Esophagus squamous epithelium (tissue), 5 donors: ENCODE measurements at regions not wholly inside any gene's neighbourhood (a gene's known extent, or its start where the extent isn't known, plus 50 kb on each side); places are given as distances from the start of the nearest gene placed in this dataset.

Source experiments
- DNase-seq: peaks from one replicate; lab custom pipeline; 2025; lab: John Stamatoyannopoulos, UW
- H3K27ac ChIP-seq, 4 donors: fragments of 200-600 bp; sonication (generic); one replicate each; pipeline ENCODE4 v1.5.1; 2016 to 2019; ENCODE audit warnings: mild to moderate bottlenecking in 1 of 4
- H3K27me3 ChIP-seq, 4 donors: fragments of 200-600 bp; sonication (generic); 1 replicate in 3 of 4; 2 replicates in 1 of 4; pipeline versions ENCODE4 v1.5.1 to v1.6.0; 2017 to 2021; ENCODE audit warnings: antibody characterized with exemption in 1 of 4
- H3K36me3 ChIP-seq, 3 donors: fragments of 200-600 bp; sonication (generic); one replicate each; pipeline ENCODE4 v1.5.1; 2016 to 2019
- H3K4me1 ChIP-seq, 3 donors: fragments of 200-600 bp; sonication (generic); one replicate each; pipeline ENCODE4 v1.5.1; 2017 to 2019
- H3K4me3 ChIP-seq, 4 donors: fragments of 200-600 bp; sonication (generic); 1 replicate in 3 of 4; 2 replicates in 1 of 4; pipeline ENCODE4 v1.5.1; 2016 to 2019; ENCODE audit warnings: mild to moderate bottlenecking in 2 of 4, moderate library complexity in 1 of 4
- H3K9me3 ChIP-seq, 3 donors: fragments of 200-600 bp; sonication (generic); one replicate each; pipeline ENCODE4 v1.5.1; 2016 to 2019
- CTCF ChIP-seq, 6 experiments: fragments of 450-650 bp in 4 of 6; fragments of 200-600 bp in 2 of 6; sonication (generic) in 2 of 6; IDR thresholded peaks; one replicate each; pipeline ENCODE4 v1.5.1; 2016 to 2019; ENCODE audit warnings: antibody characterized with exemption in 6 of 6, mild to moderate bottlenecking in 4 of 6, moderate library complexity in 4 of 6
- POLR2A ChIP-seq, 4 donors: fragments of 450-650 bp; IDR thresholded peaks; one replicate each; pipeline ENCODE4 v1.6.1; 2017; ENCODE audit warnings: antibody characterized with exemption in 4 of 4, mild to moderate bottlenecking in 4 of 4, moderate library complexity in 3 of 4
- WGBS, 2 donors: methylation state at CpG; one replicate each; pipeline ENCODE4 v1.1.5; 2018; 5-methylcytosine and 5-hydroxymethylcytosine counted together
- intact Hi-C: fragments of 100-400 bp; cut with DNase I; formaldehyde crosslinking; loops from one replicate; pipeline ENCODE4 v1.15.0; 2022
- donor health status: DM: yes; HTN: yes; CAD: no.

GRCh38 chr4:159035570-159035969 lies 67.3 kb upstream of the RAPGEF2 start:
- 38 to 43% methylated on average over 1 of the region's 1 CpG for WGBS, 2 donors
- Histone ChIP-seq H3K36me3 (no peaks in the 10 kb centered on the region), H3K4me1 (no peaks in the 10 kb centered on the region), H3K27me3 (no peaks in the 10 kb centered on the region), H3K4me3 (no peak overlapping the region), H3K27ac (no peak overlapping the region), H3K9me3 (no peaks in the 10 kb centered on the region)
- intact Hi-C loops: no loop called here
- DNase-seq: no peak
- TF ChIP-seq CTCF (IDR thresholded peaks at IDR 0.05) (no peak), POLR2A (IDR thresholded peaks at IDR 0.05) (no peak)

- no peak overlapping the region for H3K27ac ChIP-seq
- intact Hi-C loops: no loop called here
- H3K4me3 ChIP-seq: no peak overlapping the region
- TF ChIP-seq CTCF (IDR thresholded peaks at IDR 0.05) (no peak), POLR2A (IDR thresholded peaks at IDR 0.05) (no peak)
- no peak for DNase-seq
- H3K4me1 ChIP-seq: no peaks in the 10 kb centered on the region
- 77 to 81% methylated on average over 3 of the region's 3 CpGs for WGBS, 2 donors
- H3K27me3 ChIP-seq: no peaks in the 10 kb centered on the region
- H3K36me3 ChIP-seq: no peaks in the 10 kb centered on the region
- H3K9me3 ChIP-seq: no peaks in the 10 kb centered on the region
Observed at GRCh38 chr4:159038536-159038935, 64.3 kb upstream of the RAPGEF2 start.

- H3K4me1 ChIP-seq: no peaks in the 10 kb centered on the region
- H3K9me3 ChIP-seq: no peaks in the 10 kb centered on the region
- TF ChIP-seq POLR2A (IDR thresholded peaks at IDR 0.05): no peak
- no peak for TF ChIP-seq CTCF (IDR thresholded peaks at IDR 0.05)
- no peak for DNase-seq
- H3K4me3 ChIP-seq: no peak overlapping the region
- H3K27me3 ChIP-seq: no peaks in the 10 kb centered on the region
- intact Hi-C loops: no loop called here
- H3K27ac ChIP-seq: no peak overlapping the region
- WGBS, 2 donors: 77 to 81% methylated on average over 6 of the region's 6 CpGs
- no peaks in the 10 kb centered on the region for H3K36me3 ChIP-seq
Observed at GRCh38 chr4:159041054-159042034, 61.5 kb upstream of the RAPGEF2 start.

GRCh38 chr4:159042097-159042605 lies 60.7 kb upstream of the RAPGEF2 start:
- H3K4me3 ChIP-seq: no peak overlapping the region
- no peaks in the 10 kb centered on the region for H3K36me3 ChIP-seq
- intact Hi-C loops: no loop called here
- no peak for DNase-seq
- no peaks in the 10 kb centered on the region for H3K9me3 ChIP-seq
- no peaks in the 10 kb centered on the region for H3K4me1 ChIP-seq
- no peak overlapping the region for H3K27ac ChIP-seq
- 36 to 39% methylated on average over 5 of the region's 5 CpGs for WGBS, 2 donors
- H3K27me3 ChIP-seq: no peaks in the 10 kb centered on the region
- TF ChIP-seq CTCF (IDR thresholded peaks at IDR 0.05) (no peak), POLR2A (IDR thresholded peaks at IDR 0.05) (no peak)

GRCh38 chr4:159042868-159043267 lies 60.0 kb upstream of the RAPGEF2 start:
- H3K27me3 ChIP-seq: no peaks in the 10 kb centered on the region
- no peak overlapping the region for H3K27ac ChIP-seq
- H3K4me3 ChIP-seq: no peak overlapping the region
- DNase-seq: no peak
- WGBS, 2 donors: 78 to 84% methylated on average over 4 of the region's 4 CpGs
- no peaks in the 10 kb centered on the region for H3K9me3 ChIP-seq
- H3K36me3 ChIP-seq: no peaks in the 10 kb centered on the region
- peaks cover 0 to 2% (median 0%) of the 10 kb centered on the region in 3 donors for H3K4me1 ChIP-seq
- TF ChIP-seq POLR2A (IDR thresholded peaks at IDR 0.05) (no peak), CTCF (IDR thresholded peaks at IDR 0.05) (no peak)
- intact Hi-C loops: no loop called here
